ENCODE measurements at regions not wholly inside any gene's neighbourhood (a gene's known extent, or its start where the extent isn't known, plus 50 kb on each side); places are given as distances from the start of the nearest gene placed in this dataset.

GRCh38 chr1:148389027-148389339 lies 94.1 kb downstream of the PPIAL4G start:
- H3K36me3 ChIP-seq (replicated peaks in 1 of 2; ENCODE audit: control insufficient read depth in 1 of 2, insufficient read depth in 2 of 2, low read length in 2 of 2), result no peaks in the 10 kb centered on the region
- intact Hi-C loops (cut with micrococcal nuclease; ENCODE audit: unreplicated experiment), result no loop called here
- no peaks in the 10 kb centered on the region for H3K79me2 ChIP-seq (ENCODE audit: insufficient read depth, low read length)
- H3K4me2 ChIP-seq (ENCODE audit: low read depth, low read length), result peak overlapping the region; percentile 88
- H2AFZ ChIP-seq (ENCODE audit: low read length), result peak overlapping the region; percentile 97
- H3K4me3 ChIP-seq (replicated peaks in 1 of 3; ENCODE audit: insufficient read depth in 1 of 3, low read depth in 2 of 3, low read length in 3 of 3), result peak overlapping the region; percentile 50 to 65 (median 57)
- peaks cover 34% of the 10 kb centered on the region for H3K4me1 ChIP-seq (ENCODE audit: insufficient read depth, low read length)
- FAIRE-seq, result no peak
- DNase-seq (ENCODE audit: low spot score), result no peak
- no peaks in the 10 kb centered on the region for H4K20me1 ChIP-seq (ENCODE audit: insufficient read depth, low read length)
- POLR2A ChIA-PET, result interaction anchor here (0.7 to 1.6 kb wide), 12 partner anchors 12 to 134 kb away, joined by 3 to 23 read pairs (median 6); no protein-coding TSS in a partner anchor
- no peak overlapping the region for H3K9ac ChIP-seq (ENCODE audit: insufficient read depth, low read depth, low read length)
- no peak overlapping the region for H3K27ac ChIP-seq (ENCODE audit: extremely low read length, insufficient read depth, low read length)
- ATAC-seq, result no peak
- 26% methylated on average over 6 of the region's 6 CpGs for WGBS (ENCODE audit: low lambda C conversion rate)
- CTCF ChIA-PET (ENCODE audit: low intra/inter-chr PET ratio, low total read pairs), result no interaction called here
- H3K9me3 ChIP-seq (ENCODE audit: low read length), result no peaks in the 10 kb centered on the region
- no TSS peak for BruUV-seq (replicated peaks)
- no peaks in the 10 kb centered on the region for H3K27me3 ChIP-seq (ENCODE audit: control insufficient read depth in 1 of 2, insufficient read depth in 2 of 2, low read length in 2 of 2)
- in situ Hi-C loops (cut with HindIII; ENCODE audit: extremely low pct_ligation_motif_present, low pct_unique_long_range_greater_than_20kb), result loop anchor here (10.0 kb wide), 1 partner anchor 46 kb away; no protein-coding TSS in a partner anchor
- TF ChIP-seq ZNF510 (CRISPR knock-in tag; IDR thresholded peaks at IDR 0.05; ENCODE audit: low read depth), result no peak
- no peak for TF ChIP-seq SNAI1 (CRISPR knock-in tag; IDR thresholded peaks at IDR 0.05; ENCODE audit: borderline replicate concordance)
- TF ChIP-seq MXI1 (IDR thresholded peaks at IDR 0.05; ENCODE audit: borderline replicate concordance, low read depth, low read length), result no peak
- no peak for TF ChIP-seq KLF15 (CRISPR knock-in tag; IDR thresholded peaks at IDR 0.05; ENCODE audit: borderline replicate concordance)
- TF ChIP-seq EEA1 (CRISPR knock-in tag; IDR thresholded peaks at IDR 0.05; ENCODE audit: borderline replicate concordance), result no peak
- no peak for TF ChIP-seq RFX3 (CRISPR knock-in tag; IDR thresholded peaks at IDR 0.05)
- TF ChIP-seq MNT (IDR thresholded peaks at IDR 0.05), result no peak
- peak; percentile 6 for TF ChIP-seq ZNF687 (CRISPR knock-in tag; IDR thresholded peaks at IDR 0.05)
- no peak for TF ChIP-seq MTA1 (CRISPR knock-in tag; IDR thresholded peaks at IDR 0.05; ENCODE audit: borderline replicate concordance)
- 0 out of 2 replicates have a peak, but pooled peaks have one; percentile 2 for TF ChIP-seq FOXA3 (CRISPR knock-in tag; IDR thresholded peaks at IDR 0.05)
- TF ChIP-seq ZNF251 (CRISPR knock-in tag; IDR thresholded peaks at IDR 0.05), result no peak
- TF ChIP-seq ZNF670 (CRISPR knock-in tag; IDR thresholded peaks at IDR 0.05; ENCODE audit: borderline replicate concordance), result no peak
- TF ChIP-seq POLR2AphosphoS5 (IDR thresholded peaks at IDR 0.05; ENCODE audit: low read depth, low read length), result peak; percentile 57
- TF ChIP-seq ZNF619 (CRISPR knock-in tag; IDR thresholded peaks at IDR 0.05), result no peak
- 0 out of 2 replicates have a peak, but pooled peaks have one; percentile 5 for TF ChIP-seq ELF3 (CRISPR knock-in tag; IDR thresholded peaks at IDR 0.05)
- TF ChIP-seq ISL2 (CRISPR knock-in tag; IDR thresholded peaks at IDR 0.05), result no peak
- TF ChIP-seq GMEB1 (CRISPR knock-in tag; IDR thresholded peaks at IDR 0.05; ENCODE audit: borderline replicate concordance), result no peak
- no peak for TF ChIP-seq RXRB (CRISPR knock-in tag; IDR thresholded peaks at IDR 0.05; ENCODE audit: borderline replicate concordance)
- TF ChIP-seq NKX3-1 (CRISPR knock-in tag; IDR thresholded peaks at IDR 0.05), result no peak
